Peyer's patch (tissue), 4 donors: ENCODE measurements at regions not wholly inside any gene's neighbourhood (a gene's known extent, or its start where the extent isn't known, plus 50 kb on each side); places are given as distances from the start of the nearest gene placed in this dataset.

Experiments used
- POLR2A ChIP-seq, 2 donors: fragments of 450-650 bp; IDR thresholded peaks; one replicate each; pipeline ENCODE4 v1.5.1; 2017; ENCODE audit warnings: antibody characterized with exemption in 2 of 2, mild to moderate bottlenecking in 2 of 2, moderate library complexity in 2 of 2
- TF ChIP-seq, protein P1 (sequence below), 6 experiments: fragments of 450-650 bp in 4 of 6; fragments of 200-600 bp in 2 of 6; sonication (generic) in 1 of 6; IDR thresholded peaks; one replicate each; pipeline ENCODE4 v1.5.1; 2017 to 2019; ENCODE audit warnings: antibody characterized with exemption in 6 of 6, mild to moderate bottlenecking in 3 of 6, moderate library complexity in 1 of 6

- TF ChIP-seq, protein P1, sequence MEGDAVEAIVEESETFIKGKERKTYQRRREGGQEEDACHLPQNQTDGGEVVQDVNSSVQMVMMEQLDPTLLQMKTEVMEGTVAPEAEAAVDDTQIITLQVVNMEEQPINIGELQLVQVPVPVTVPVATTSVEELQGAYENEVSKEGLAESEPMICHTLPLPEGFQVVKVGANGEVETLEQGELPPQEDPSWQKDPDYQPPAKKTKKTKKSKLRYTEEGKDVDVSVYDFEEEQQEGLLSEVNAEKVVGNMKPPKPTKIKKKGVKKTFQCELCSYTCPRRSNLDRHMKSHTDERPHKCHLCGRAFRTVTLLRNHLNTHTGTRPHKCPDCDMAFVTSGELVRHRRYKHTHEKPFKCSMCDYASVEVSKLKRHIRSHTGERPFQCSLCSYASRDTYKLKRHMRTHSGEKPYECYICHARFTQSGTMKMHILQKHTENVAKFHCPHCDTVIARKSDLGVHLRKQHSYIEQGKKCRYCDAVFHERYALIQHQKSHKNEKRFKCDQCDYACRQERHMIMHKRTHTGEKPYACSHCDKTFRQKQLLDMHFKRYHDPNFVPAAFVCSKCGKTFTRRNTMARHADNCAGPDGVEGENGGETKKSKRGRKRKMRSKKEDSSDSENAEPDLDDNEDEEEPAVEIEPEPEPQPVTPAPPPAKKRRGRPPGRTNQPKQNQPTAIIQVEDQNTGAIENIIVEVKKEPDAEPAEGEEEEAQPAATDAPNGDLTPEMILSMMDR (IDR thresholded peaks at IDR 0.05) = no peak
- no peak for TF ChIP-seq POLR2A (IDR thresholded peaks at IDR 0.05)
Measured at GRCh38 chr1:53381790-53382401, 54.0 kb upstream of the LRP8 start.
